Kidney glomerular epithelial cell (primary cell): ENCODE measurements at regions not wholly inside any gene's neighbourhood (a gene's known extent, or its start where the extent isn't known, plus 50 kb on each side); places are given as distances from the start of the nearest gene placed in this dataset.
"Not testable (repeated sequence)": the region's sequence is repeated elsewhere in the genome, so short reads cannot be mapped to it uniquely, and the experiment has no call there.

Source experiments
- DNase-seq: peaks from one replicate; lab custom pipeline; 2025; lab: John Stamatoyannopoulos, UW

- no peak for DNase-seq
Observed at GRCh38 chr12:3367750-3368444, 123.1 kb upstream of the PRMT8 start.

GRCh38 chr12:3371018-3371417, 120.0 kb upstream of the PRMT8 start:
- DNase-seq, result no peak

GRCh38 chr12:3375326-3375725, 115.7 kb upstream of the PRMT8 start:
- no peak for DNase-seq

GRCh38 chr12:3376779-3377455, 114.1 kb upstream of the PRMT8 start:
- no peak for DNase-seq

- no peak for DNase-seq
Observed at GRCh38 chr12:3378655-3379054, 112.3 kb upstream of the PRMT8 start.

- DNase-seq, result no peak
Observed at GRCh38 chr12:3379079-3379478, 111.9 kb upstream of the PRMT8 start.

GRCh38 chr12:3380200-3381043, 110.6 kb upstream of the PRMT8 start:
- DNase-seq, result no peak

GRCh38 chr12:3381059-3382047, 109.7 kb upstream of the PRMT8 start:
- DNase-seq, result no peak

GRCh38 chr12:3389986-3390385, 101.0 kb upstream of the PRMT8 start:
- DNase-seq, result no peak

- DNase-seq, result not testable (repeated sequence)
Observed at GRCh38 chr12:3397596-3397995, 93.4 kb upstream of the PRMT8 start.

GRCh38 chr12:3398196-3398789, 92.7 kb upstream of the PRMT8 start:
- DNase-seq, result peak; percentile 86

GRCh38 chr12:3405821-3406220, 85.2 kb upstream of the PRMT8 start:
- DNase-seq, result no peak

- no peak for DNase-seq
Observed at GRCh38 chr12:3407723-3408122, 83.3 kb upstream of the PRMT8 start.

GRCh38 chr12:3409662-3410061, 81.3 kb upstream of the PRMT8 start:
- no peak for DNase-seq

GRCh38 chr12:3416159-3416558, 74.8 kb upstream of the PRMT8 start:
- DNase-seq, result no peak

- no peak for DNase-seq
Observed at GRCh38 chr12:3416670-3417069, 74.3 kb upstream of the PRMT8 start.

GRCh38 chr12:3417113-3417512, 73.9 kb upstream of the PRMT8 start:
- DNase-seq, result no peak

- no peak for DNase-seq
Observed at GRCh38 chr12:3417937-3418462, 73.0 kb upstream of the PRMT8 start.

- DNase-seq, result no peak
Observed at GRCh38 chr12:3418609-3419390, 72.2 kb upstream of the PRMT8 start.

GRCh38 chr12:3419558-3419957, 71.4 kb upstream of the PRMT8 start:
- no peak for DNase-seq
